H9 (cell line): ENCODE measurements at regions not wholly inside any gene's neighbourhood (a gene's known extent, or its start where the extent isn't known, plus 50 kb on each side); places are given as distances from the start of the nearest gene placed in this dataset.

Source experiments
- DNase-seq: peaks from one replicate; pipeline ENCODE4 v3.0.0-alpha.2; 2017
- H2AFZ ChIP-seq: one replicate; pipeline ENCODE4 v1.6.1; 2013; ENCODE audit warnings: mild to moderate bottlenecking, low read length, control low read depth, moderate library complexity
- H2AK5ac ChIP-seq: 2 replicates; pipeline ENCODE4 v1.6.1; 2013; ENCODE audit warnings: low read length, control low read depth, mixed read lengths; ENCODE audit not compliant: insufficient read length
- H2BK120ac ChIP-seq: one replicate; pipeline ENCODE4 v1.6.1; 2013; ENCODE audit warnings: low read depth, mild to moderate bottlenecking, low read length, control low read depth, inconsistent platforms; ENCODE audit not compliant: poor library complexity, severe bottlenecking
- H2BK12ac ChIP-seq: 2 replicates; pipeline ENCODE4 v1.6.1; 2013; ENCODE audit warnings: low read length, control low read depth, mixed read lengths, low read depth; ENCODE audit not compliant: insufficient read length
- H2BK15ac ChIP-seq: 2 replicates; pipeline ENCODE4 v1.6.1; 2013; ENCODE audit warnings: low read depth, low read length, control low read depth
- H2BK20ac ChIP-seq: one replicate; pipeline ENCODE4 v1.6.1; 2013; ENCODE audit warnings: low read depth, mild to moderate bottlenecking, low read length, control low read depth, inconsistent platforms; ENCODE audit not compliant: poor library complexity, severe bottlenecking
- H2BK5ac ChIP-seq: 2 replicates; pipeline ENCODE4 v1.6.1; 2013; ENCODE audit warnings: low read length, control low read depth, mixed read lengths; ENCODE audit not compliant: insufficient read length
- H3K14ac ChIP-seq: 2 replicates; pipeline ENCODE4 v1.6.1; 2013; ENCODE audit warnings: low read length, control low read depth; ENCODE audit not compliant: insufficient read depth
- H3K18ac ChIP-seq: 2 replicates; pipeline ENCODE4 v1.6.1; 2013; ENCODE audit warnings: low read depth, mild to moderate bottlenecking, mixed read lengths, low read length, control low read depth; ENCODE audit not compliant: insufficient read length
- H3K23ac ChIP-seq: 2 replicates; pipeline ENCODE4 v1.6.1; 2013; ENCODE audit warnings: low read length, control low read depth, mixed read lengths, low read depth; ENCODE audit not compliant: insufficient read length
- H3K23me2 ChIP-seq: 2 replicates; pipeline ENCODE4 v1.6.1; 2013; ENCODE audit warnings: low read depth, mild to moderate bottlenecking, mixed read lengths, low read length, control low read depth; ENCODE audit not compliant: insufficient read length, poor library complexity, severe bottlenecking
- H3K27ac ChIP-seq: 2 replicates; pipeline ENCODE4 v1.5.1; 2013; ENCODE audit warnings: low read length, control low read depth, mixed read lengths, low read depth; ENCODE audit not compliant: insufficient read length
- H3K27me3 ChIP-seq: 2 replicates; pipeline ENCODE4 v1.6.1; 2013; ENCODE audit warnings: low read length, control low read depth, inconsistent platforms; ENCODE audit not compliant: insufficient read depth
- H3K4ac ChIP-seq: 2 replicates; pipeline ENCODE4 v1.6.1; 2013; ENCODE audit warnings: low read depth, mild to moderate bottlenecking, control low read depth, inconsistent platforms, low read length, moderate library complexity
- H3K4me1 ChIP-seq: 2 replicates; pipeline ENCODE4 v1.6.1; 2013; ENCODE audit warnings: low read length, control low read depth, inconsistent platforms; ENCODE audit not compliant: insufficient read depth
- H3K4me2 ChIP-seq: 2 replicates; pipeline ENCODE4 v1.6.1; 2013; ENCODE audit warnings: low read length, control low read depth, mixed read lengths; ENCODE audit not compliant: insufficient read length, insufficient read depth
- H3K56ac ChIP-seq: 2 replicates; pipeline ENCODE4 v1.6.1; 2013; ENCODE audit warnings: low read depth, mild to moderate bottlenecking, mixed read lengths, low read length, control low read depth; ENCODE audit not compliant: insufficient read length
- H3K79me1 ChIP-seq: 2 replicates; pipeline ENCODE4 v1.6.1; 2013; ENCODE audit warnings: low read depth, mild to moderate bottlenecking, moderate library complexity, low read length, control low read depth, inconsistent platforms; ENCODE audit not compliant: insufficient read depth, poor library complexity, severe bottlenecking
- H3K79me2 ChIP-seq: 2 replicates; pipeline ENCODE4 v1.6.1; 2013; ENCODE audit warnings: low read length, control low read depth, inconsistent platforms; ENCODE audit not compliant: insufficient read depth
- H3K9ac ChIP-seq: 2 replicates; pipeline ENCODE4 v1.6.1; 2013; ENCODE audit warnings: low read length, control low read depth, mixed read lengths; ENCODE audit not compliant: insufficient read length; ENCODE audit errors: extremely low read depth
- H3K9me3 ChIP-seq: one replicate; pipeline ENCODE4 v1.6.1; 2013; ENCODE audit warnings: low read depth, low read length, inconsistent platforms; ENCODE audit not compliant: control insufficient read depth
- H3T11ph ChIP-seq: one replicate; pipeline ENCODE4 v1.6.1; 2013; ENCODE audit warnings: mild to moderate bottlenecking, low read length, control low read depth, inconsistent platforms
- H4K20me1 ChIP-seq: one replicate; pipeline ENCODE4 v1.6.1; 2013; ENCODE audit not compliant: control insufficient read depth, insufficient read length, insufficient read depth
- H4K5ac ChIP-seq: 2 replicates; pipeline ENCODE4 v1.6.1; 2013; ENCODE audit warnings: low read depth, mild to moderate bottlenecking, mixed read lengths, low read length, control low read depth; ENCODE audit not compliant: insufficient read length
- H4K8ac ChIP-seq: replicated peaks from 2 replicates; pipeline ENCODE4 v1.6.1; 2013; ENCODE audit warnings: low read length, control low read depth, mixed read lengths, low read depth; ENCODE audit not compliant: insufficient read length
- H4K91ac ChIP-seq: 2 replicates; pipeline ENCODE4 v1.6.1; 2013; ENCODE audit warnings: low read depth, mild to moderate bottlenecking, moderate library complexity, mixed read lengths, low read length, control low read depth; ENCODE audit not compliant: insufficient read length
- H3K27ac Mint-ChIP-seq, 3 experiments: 2 replicates in 2 of 3; 3 replicates in 1 of 3; pipeline ENCODE4 v1.8.0; 2020 to 2021; ENCODE audit warnings: mixed read lengths in 3 of 3, mild to moderate bottlenecking in 1 of 3, moderate library complexity in 1 of 3
- H3K27me3 Mint-ChIP-seq: 2 replicates; pipeline ENCODE4 v1.8.0; 2021; ENCODE audit warnings: low read depth, mild to moderate bottlenecking, moderate library complexity, mixed read lengths
- H3K36me3 Mint-ChIP-seq, 3 experiments: 2 replicates in 2 of 3; 3 replicates in 1 of 3; pipeline ENCODE4 v1.8.0; 2020 to 2021; ENCODE audit warnings: low read depth in 3 of 3, mixed read lengths in 3 of 3; ENCODE audit not compliant: insufficient read depth in 1 of 3
- H3K4me1 Mint-ChIP-seq, 2 experiments: 2 replicates each; pipeline ENCODE4 v1.8.0; 2020; ENCODE audit warnings: mixed read lengths in 2 of 2
- H3K4me3 Mint-ChIP-seq, 2 experiments: 2 replicates in 1 of 2; 3 replicates in 1 of 2; pipeline ENCODE4 v1.8.0; 2020 to 2021; ENCODE audit warnings: mild to moderate bottlenecking in 2 of 2, mixed read lengths in 2 of 2, moderate library complexity in 1 of 2
- H3K9me3 Mint-ChIP-seq, 2 experiments: 2 replicates in 1 of 2; 3 replicates in 1 of 2; pipeline ENCODE4 v1.8.0; 2020; ENCODE audit warnings: mild to moderate bottlenecking in 2 of 2, mixed read lengths in 2 of 2, moderate library complexity in 1 of 2
- WGBS: extraction: QIAGEN DNeasy Blood & Tissue Kit; methylation state at CpG from one replicate; pipeline ENCODE4 v1.1.7; 2013; ENCODE audit warnings: missing lambda C conversion rate, low lambda C conversion rate, mixed read lengths; ENCODE audit not compliant: insufficient read length; ENCODE audit errors: extremely low coverage; 5-methylcytosine and 5-hydroxymethylcytosine counted together
- TF ChIP-seq, protein P1 (sequence below): fragments of 200-600 bp; sonication (generic); conservative IDR thresholded peaks from 3 replicates; pipeline ENCODE4 v1.8.0; 2021; ENCODE audit warnings: antibody characterized with exemption, mild to moderate bottlenecking

DNA sequence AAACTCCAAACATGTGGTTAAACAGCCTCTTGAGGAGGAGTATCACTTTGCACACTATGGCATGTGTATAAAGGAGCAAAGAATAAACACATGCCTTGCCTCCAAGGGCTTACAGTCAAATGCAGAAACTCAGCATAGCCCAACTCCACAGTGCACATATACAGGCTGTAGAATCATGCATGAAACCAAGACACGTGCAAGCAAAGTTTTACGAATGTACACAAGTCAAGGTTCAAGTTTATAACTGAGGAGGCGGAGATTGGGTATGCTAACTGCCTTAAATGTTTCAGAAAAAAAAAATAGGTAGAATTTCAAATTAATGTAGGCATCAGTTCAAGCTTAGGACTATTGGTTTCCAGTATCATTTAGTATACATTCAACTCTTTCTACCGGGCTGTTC lies 321.1 kb downstream of the SOX9 start:
- Histone ChIP-seq H2AFZ (no peak overlapping the region), H4K8ac (no peak overlapping the region), H3K79me1 (no peaks in the 10 kb centered on the region), H2BK120ac (no peak overlapping the region), H4K91ac (no peak overlapping the region), H3K9ac (no peak overlapping the region), H3K56ac (no peak overlapping the region), H2BK15ac (no peak overlapping the region), H3K4me2 (no peak overlapping the region), H2BK5ac (no peak overlapping the region), H3K18ac (no peak overlapping the region), H2BK20ac (no peak overlapping the region), H3K23ac (no peak overlapping the region), H3K23me2 (no peaks in the 10 kb centered on the region), H3T11ph (no peak overlapping the region), H3K14ac (no peak overlapping the region), H4K20me1 (no peaks in the 10 kb centered on the region), H3K27ac (no peak overlapping the region), H3K27me3 (no peaks in the 10 kb centered on the region), H3K4me1 (no peaks in the 10 kb centered on the region), H2BK12ac (no peak overlapping the region), H3K4ac (no peak overlapping the region), H3K9me3 (no peaks in the 10 kb centered on the region), H3K79me2 (no peaks in the 10 kb centered on the region), H2AK5ac (no peak overlapping the region), H4K5ac (no peak overlapping the region)
- H3K27ac Mint-ChIP-seq: no peak overlapping the region
- H3K9me3 Mint-ChIP-seq: peaks cover 5 to 11% of the 10 kb centered on the region in 2 experiments
- WGBS: no CpG with 5 or more reads among the region's 4 CpGs
- TF ChIP-seq, protein P1, sequence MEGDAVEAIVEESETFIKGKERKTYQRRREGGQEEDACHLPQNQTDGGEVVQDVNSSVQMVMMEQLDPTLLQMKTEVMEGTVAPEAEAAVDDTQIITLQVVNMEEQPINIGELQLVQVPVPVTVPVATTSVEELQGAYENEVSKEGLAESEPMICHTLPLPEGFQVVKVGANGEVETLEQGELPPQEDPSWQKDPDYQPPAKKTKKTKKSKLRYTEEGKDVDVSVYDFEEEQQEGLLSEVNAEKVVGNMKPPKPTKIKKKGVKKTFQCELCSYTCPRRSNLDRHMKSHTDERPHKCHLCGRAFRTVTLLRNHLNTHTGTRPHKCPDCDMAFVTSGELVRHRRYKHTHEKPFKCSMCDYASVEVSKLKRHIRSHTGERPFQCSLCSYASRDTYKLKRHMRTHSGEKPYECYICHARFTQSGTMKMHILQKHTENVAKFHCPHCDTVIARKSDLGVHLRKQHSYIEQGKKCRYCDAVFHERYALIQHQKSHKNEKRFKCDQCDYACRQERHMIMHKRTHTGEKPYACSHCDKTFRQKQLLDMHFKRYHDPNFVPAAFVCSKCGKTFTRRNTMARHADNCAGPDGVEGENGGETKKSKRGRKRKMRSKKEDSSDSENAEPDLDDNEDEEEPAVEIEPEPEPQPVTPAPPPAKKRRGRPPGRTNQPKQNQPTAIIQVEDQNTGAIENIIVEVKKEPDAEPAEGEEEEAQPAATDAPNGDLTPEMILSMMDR: no peak
- peaks cover 0 to 10% (median 6%) of the 10 kb centered on the region in 3 experiments; a peak in 5 of 7 replicates for H3K36me3 Mint-ChIP-seq
- peaks cover 5% of the 10 kb centered on the region for H3K27me3 Mint-ChIP-seq
- no peak overlapping the region for H3K4me3 Mint-ChIP-seq
- DNase-seq: no peak
- H3K4me1 Mint-ChIP-seq: no peaks in the 10 kb centered on the region; a peak in 1 of 4 replicates
